Karpas-422 (cell line): ENCODE measurements at regions not wholly inside any gene's neighbourhood (a gene's known extent, or its start where the extent isn't known, plus 50 kb on each side); places are given as distances from the start of the nearest gene placed in this dataset.
"Not testable (repeated sequence)": the region's sequence is repeated elsewhere in the genome, so short reads cannot be mapped to it uniquely, and the experiment has no call there.

Experiments used
- DNase-seq: peaks from one replicate; pipeline ENCODE4 v3.0.0-alpha.2; 2015
- H2AFZ ChIP-seq: fragments of 200-600 bp; sonication (generic); 2 replicates; pipeline ENCODE4 v1.6.1; 2014; ENCODE audit warnings: antibody characterized with exemption, low read length, mixed read lengths
- H3K27ac ChIP-seq: fragments of 200-600 bp; sonication (generic); 2 replicates; pipeline ENCODE4 v1.5.1; 2014; ENCODE audit warnings: mild to moderate bottlenecking, low read length, moderate library complexity
- H3K27me3 ChIP-seq: fragments of 200-600 bp; sonication (generic); 2 replicates; pipeline ENCODE4 v1.6.1; 2014; ENCODE audit warnings: low read length, mixed read lengths
- H3K36me3 ChIP-seq: fragments of 200-600 bp; sonication (generic); 2 replicates; pipeline ENCODE4 v1.6.1; 2014; ENCODE audit warnings: low read length, mixed read lengths; ENCODE audit not compliant: insufficient read depth
- H3K4me1 ChIP-seq: fragments of 200-600 bp; sonication (generic); 2 replicates; pipeline ENCODE4 v1.6.1; 2014; ENCODE audit warnings: mild to moderate bottlenecking, low read length, mixed read lengths
- H3K4me2 ChIP-seq: fragments of 200-600 bp; sonication (generic); 2 replicates; pipeline ENCODE4 v1.6.1; 2014; ENCODE audit warnings: low read length, low read depth, mild to moderate bottlenecking; ENCODE audit not compliant: poor library complexity, severe bottlenecking
- H3K4me3 ChIP-seq: fragments of 200-600 bp; sonication (generic); 2 replicates; pipeline ENCODE4 v1.5.1; 2014; ENCODE audit warnings: mild to moderate bottlenecking, antibody characterized with exemption, low read length, mixed read lengths
- H3K79me2 ChIP-seq: fragments of 200-600 bp; sonication (generic); 2 replicates; pipeline ENCODE4 v1.6.1; 2014; ENCODE audit warnings: mild to moderate bottlenecking, low read length, mixed read lengths
- H3K9ac ChIP-seq: fragments of 200-600 bp; sonication (generic); 2 replicates; pipeline ENCODE4 v1.6.0; 2014; ENCODE audit warnings: low read length
- H3K9me2 ChIP-seq: fragments of 200-600 bp; sonication (generic), shearing (Covaris generic); replicated peaks from 2 replicates; pipeline ENCODE4 v1.6.0; 2014; ENCODE audit warnings: mild to moderate bottlenecking, low read length, moderate library complexity; ENCODE audit not compliant: insufficient read depth
- H3K9me3 ChIP-seq: fragments of 300-700, 200-600 bp; sonication (generic); 2 replicates; pipeline ENCODE4 v1.6.1; 2014; ENCODE audit warnings: low read length, mixed read lengths
- H4K20me1 ChIP-seq: fragments of 200-600 bp; sonication (generic); 2 replicates; pipeline ENCODE4 v1.6.1; 2014; ENCODE audit warnings: mild to moderate bottlenecking, antibody characterized with exemption, low read length, low read depth; ENCODE audit not compliant: insufficient read depth

DNA sequence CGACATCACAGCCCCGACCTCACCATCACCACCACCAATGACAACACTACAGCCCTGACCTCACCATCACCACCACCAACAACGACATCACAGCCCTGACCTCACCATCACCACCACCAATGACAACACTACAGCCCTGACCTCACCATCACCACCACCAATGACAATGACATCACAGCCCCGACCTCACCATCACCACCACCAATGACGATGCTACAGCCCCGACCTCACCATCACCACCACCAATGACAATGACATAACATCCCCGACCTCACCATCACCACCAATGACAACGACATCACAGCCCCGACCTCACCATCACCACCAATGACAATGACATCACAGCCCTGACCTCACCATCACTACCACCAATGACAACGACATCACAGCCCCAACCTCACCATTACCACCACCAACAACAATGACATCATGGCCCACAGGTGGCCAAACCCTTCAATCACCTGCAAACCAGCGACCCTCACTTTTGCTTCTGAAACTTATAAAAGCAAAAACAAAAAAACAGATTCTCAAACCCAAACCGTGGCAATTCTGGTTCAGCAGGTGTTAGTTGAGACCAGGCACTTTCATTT is 70.7 kb upstream of the TMEM18 start:
- no peaks in the 10 kb centered on the region for H3K79me2 ChIP-seq
- no peak overlapping the region for H3K4me2 ChIP-seq
- H3K27ac ChIP-seq: no peak overlapping the region
- no peaks in the 10 kb centered on the region for H3K9me2 ChIP-seq
- no peak overlapping the region for H3K4me3 ChIP-seq
- 0 out of 2 replicates have a peak, but pooled peaks cover 2% of the 10 kb centered on the region for H3K27me3 ChIP-seq
- no peaks in the 10 kb centered on the region for H3K36me3 ChIP-seq
- DNase-seq: no peak
- no peak overlapping the region for H2AFZ ChIP-seq
- H3K4me1 ChIP-seq: no peaks in the 10 kb centered on the region
- H3K9me3 ChIP-seq: no peaks in the 10 kb centered on the region
- no peaks in the 10 kb centered on the region for H4K20me1 ChIP-seq
- H3K9ac ChIP-seq: no peak overlapping the region

DNA sequence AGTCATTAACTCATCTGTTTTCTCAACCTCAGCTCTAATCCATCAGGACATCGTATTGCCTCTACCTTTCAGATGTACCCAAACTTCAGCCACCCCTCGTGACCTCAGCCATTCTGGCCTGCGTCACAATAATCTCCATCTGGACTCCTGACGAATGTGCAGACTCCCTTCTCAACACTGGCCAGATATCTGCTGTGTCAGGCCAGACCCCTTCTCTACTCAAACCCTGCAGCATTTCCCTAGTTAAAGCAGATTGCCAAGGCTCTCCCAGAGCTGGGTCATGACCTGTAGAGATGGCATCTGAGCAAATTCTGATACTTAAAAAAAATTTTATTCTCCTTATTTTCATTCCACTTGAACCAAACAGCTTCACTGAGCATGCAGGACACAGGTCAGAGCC is 69.5 kb upstream of the TMEM18 start:
- Histone ChIP-seq H3K4me3 (no peak overlapping the region), H3K79me2 (no peaks in the 10 kb centered on the region), H3K4me1 (no peaks in the 10 kb centered on the region), H3K9me3 (no peaks in the 10 kb centered on the region), H3K27ac (no peak overlapping the region), H3K36me3 (no peaks in the 10 kb centered on the region), H3K9me2 (no peaks in the 10 kb centered on the region), H2AFZ (no peak overlapping the region), H3K27me3 (0 out of 2 replicates have a peak, but pooled peaks cover 2% of the 10 kb centered on the region), H3K4me2 (no peak overlapping the region), H3K9ac (no peak overlapping the region), H4K20me1 (no peaks in the 10 kb centered on the region)
- DNase-seq: no peak

- Histone ChIP-seq H3K27ac (no peak overlapping the region), H3K9me3 (no peaks in the 10 kb centered on the region), H3K4me2 (no peak overlapping the region)
Measured at GRCh38 chr2:744088-744487, 66.9 kb upstream of the TMEM18 start.

DNA sequence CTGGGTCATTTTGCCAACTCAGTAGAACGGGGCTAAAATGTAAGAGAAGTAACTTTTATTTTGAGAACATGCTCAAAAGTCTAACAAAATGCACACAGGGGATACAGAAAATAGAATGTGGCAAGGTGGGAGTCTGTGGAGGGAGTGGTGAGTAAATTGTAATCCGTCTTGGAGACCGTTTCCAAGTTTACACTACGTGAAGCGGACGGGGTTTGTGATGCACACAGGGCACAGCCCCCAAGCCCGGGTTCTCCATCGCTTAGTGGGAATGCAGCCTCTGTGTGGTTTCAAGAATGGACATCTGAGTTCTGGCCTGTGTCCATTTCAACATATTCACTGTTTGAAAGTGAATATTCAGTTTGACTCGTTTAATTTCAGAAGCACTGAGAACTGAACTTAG is 65.0 kb upstream of the TMEM18 start:
- no peaks in the 10 kb centered on the region for H3K79me2 ChIP-seq
- H3K36me3 ChIP-seq: no peaks in the 10 kb centered on the region
- H3K4me1 ChIP-seq: peaks cover 27% of the 10 kb centered on the region
- no peak for DNase-seq
- H3K9me2 ChIP-seq: no peaks in the 10 kb centered on the region
- H3K27me3 ChIP-seq: no peaks in the 10 kb centered on the region
- no peak overlapping the region for H3K4me3 ChIP-seq
- no peaks in the 10 kb centered on the region for H4K20me1 ChIP-seq
- H2AFZ ChIP-seq: no peak overlapping the region
- H3K9me3 ChIP-seq: no peaks in the 10 kb centered on the region
- H3K4me2 ChIP-seq: no peak overlapping the region
- no peak overlapping the region for H3K9ac ChIP-seq
- H3K27ac ChIP-seq: no peak overlapping the region

More at GRCh38 chr2:744088-744487, 66.9 kb upstream of the TMEM18 start:
- no peak overlapping the region for H3K9ac ChIP-seq
- no peaks in the 10 kb centered on the region for H3K79me2 ChIP-seq
- H4K20me1 ChIP-seq: no peaks in the 10 kb centered on the region
- H3K36me3 ChIP-seq: no peaks in the 10 kb centered on the region
- no peaks in the 10 kb centered on the region for H3K9me2 ChIP-seq
- H2AFZ ChIP-seq: no peak overlapping the region
- no peak overlapping the region for H3K4me3 ChIP-seq
- H3K4me1 ChIP-seq: peaks cover 12% of the 10 kb centered on the region
- H3K27me3 ChIP-seq: 0 out of 2 replicates have a peak, but pooled peaks cover 2% of the 10 kb centered on the region
- no peak for DNase-seq

DNA sequence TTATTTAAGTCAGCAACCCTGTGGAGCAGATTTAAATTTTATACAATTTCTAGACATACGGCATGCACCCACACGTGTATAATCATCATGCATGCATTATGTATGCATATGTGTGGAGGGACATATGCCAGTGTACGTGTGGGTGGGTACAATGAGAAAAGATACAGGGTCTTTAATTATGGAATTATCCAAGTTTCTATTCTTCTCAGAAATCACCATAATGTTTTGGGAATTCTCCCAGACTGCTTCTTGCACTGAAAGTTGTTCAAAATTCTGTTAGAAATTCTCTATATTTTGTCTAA is 63.9 kb upstream of the TMEM18 start:
- no peak overlapping the region for H2AFZ ChIP-seq
- H3K79me2 ChIP-seq: no peaks in the 10 kb centered on the region
- DNase-seq: no peak
- H3K9me3 ChIP-seq: no peaks in the 10 kb centered on the region
- H4K20me1 ChIP-seq: no peaks in the 10 kb centered on the region
- H3K9me2 ChIP-seq: no peaks in the 10 kb centered on the region
- H3K4me1 ChIP-seq: peaks cover 34% of the 10 kb centered on the region
- no peak overlapping the region for H3K4me3 ChIP-seq
- no peaks in the 10 kb centered on the region for H3K27me3 ChIP-seq
- no peak overlapping the region for H3K27ac ChIP-seq
- no peaks in the 10 kb centered on the region for H3K36me3 ChIP-seq
- H3K9ac ChIP-seq: no peak overlapping the region
- no peak overlapping the region for H3K4me2 ChIP-seq

- Histone ChIP-seq H3K4me1 (peaks cover 39% of the 10 kb centered on the region), H3K9ac (peak overlapping the region; percentile 46), H3K4me3 (peak overlapping the region; percentile 55), H2AFZ (peak overlapping the region; percentile 80), H3K4me2 (peak overlapping the region; percentile 46)
- not testable (repeated sequence) for H4K20me1 ChIP-seq, H3K27me3 ChIP-seq, H3K27ac ChIP-seq, H3K36me3 ChIP-seq, H3K9me3 ChIP-seq, H3K79me2 ChIP-seq, H3K9me2 ChIP-seq
- peak; percentile 88 for DNase-seq
Measured at GRCh38 chr2:740322-741194, 63.4 kb upstream of the TMEM18 start.

DNA sequence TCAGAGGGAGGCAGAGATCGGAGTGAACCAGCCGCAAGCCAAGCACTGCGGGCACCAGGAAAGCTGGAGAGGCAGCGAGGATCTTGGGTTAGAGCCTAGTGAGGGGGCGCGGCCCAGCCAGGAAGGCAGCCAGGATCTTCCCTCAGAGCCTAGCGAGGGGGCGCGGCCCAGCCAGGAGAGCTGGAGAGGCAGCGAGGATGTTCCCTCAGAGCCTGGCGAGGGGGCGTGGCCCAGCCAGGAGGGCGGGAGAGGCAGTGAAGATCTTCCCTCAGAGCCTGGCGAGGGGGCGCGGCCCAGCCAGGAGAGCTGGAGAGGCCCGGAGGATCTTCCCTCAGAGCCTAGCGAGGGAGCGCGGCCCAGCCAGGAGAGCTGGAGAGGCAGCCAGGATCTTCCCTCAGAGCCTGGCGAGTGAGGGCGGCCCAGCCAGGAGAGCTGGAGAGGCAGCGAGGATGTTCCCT is 62.7 kb upstream of the TMEM18 start:
- peak overlapping the region; percentile 80 for H2AFZ ChIP-seq

GRCh38 chr2:736939-737338 is 59.7 kb upstream of the TMEM18 start:
- no peak overlapping the region for H3K4me2 ChIP-seq
- no peak overlapping the region for H3K27ac ChIP-seq
- DNase-seq: no peak
- H3K9ac ChIP-seq: no peak overlapping the region
- H3K4me1 ChIP-seq: peaks cover 39% of the 10 kb centered on the region
- H3K9me2 ChIP-seq: no peaks in the 10 kb centered on the region
- no peaks in the 10 kb centered on the region for H3K79me2 ChIP-seq
- H2AFZ ChIP-seq: no peak overlapping the region
- no peaks in the 10 kb centered on the region for H3K9me3 ChIP-seq
- no peak overlapping the region for H3K4me3 ChIP-seq
- H4K20me1 ChIP-seq: no peaks in the 10 kb centered on the region
- no peaks in the 10 kb centered on the region for H3K36me3 ChIP-seq
- no peaks in the 10 kb centered on the region for H3K27me3 ChIP-seq

More for the DNA sequence above, 62.7 kb upstream of the TMEM18 start:
- H3K27ac ChIP-seq, H3K9me2 ChIP-seq, H3K9me3 ChIP-seq, H3K79me2 ChIP-seq, H3K27me3 ChIP-seq, H4K20me1 ChIP-seq, H3K36me3 ChIP-seq: not testable (repeated sequence)
- Histone ChIP-seq H3K4me3 (peak overlapping the region; percentile 55), H3K9ac (peak overlapping the region; percentile 46), H3K4me1 (peaks cover 39% of the 10 kb centered on the region), H3K4me2 (peak overlapping the region; percentile 46)
- DNase-seq: peak; percentile 64
